PC-9 (cell line): ENCODE measurements at regions not wholly inside any gene's neighbourhood (a gene's known extent, or its start where the extent isn't known, plus 50 kb on each side); places are given as distances from the start of the nearest gene placed in this dataset.
A peak's percentile ranks its signal among the peaks of the same experiment; 100 is the strongest.

Source experiments
- BruUV-seq: library from RNA; stranded (reverse); fragments of 400-500 nt; replicated peaks from 2 replicates; lab custom pipeline; 2021; lab: Mats Ljungman, UMichigan
- CTCF ChIA-PET: fragments of 300-600 bp; sonication (Branson Sonifier 250); formaldehyde crosslinking; loops from one replicate; lab custom pipeline; 2022; ENCODE audit warnings: antibody characterized with exemption; lab: Charles Lee
- POLR2A ChIA-PET: fragments of 300-600 bp; sonication (Branson Sonifier 250); formaldehyde crosslinking; loops from one replicate; lab custom pipeline; 2022; ENCODE audit warnings: antibody characterized with exemption; ENCODE audit not compliant: unreplicated experiment; lab: Charles Lee
- DNase-seq, 2 experiments: peaks; one replicate each; pipeline versions ENCODE4 v3.0.0 to v3.0.0-alpha.2; 2015 to 2022; ENCODE audit warnings: mixed read lengths in 1 of 2
- H2AFZ ChIP-seq: fragments of 200-600 bp; sonication (generic); 2 replicates; pipeline ENCODE4 v1.8.1; 2017; ENCODE audit warnings: antibody characterized with exemption
- H3F3A ChIP-seq: fragments of 200-600 bp; sonication (generic); 2 replicates; pipeline ENCODE4 v1.8.1; 2017; ENCODE audit warnings: antibody characterized with exemption, mild to moderate bottlenecking, low read depth; ENCODE audit not compliant: insufficient read depth
- H3K27ac ChIP-seq: fragments of 200-600 bp; sonication (generic); 2 replicates; pipeline ENCODE4 v1.6.1; 2016; ENCODE audit warnings: mixed run types
- H3K27me3 ChIP-seq: fragments of 200-600 bp; sonication (generic); 2 replicates; pipeline ENCODE4 v1.6.1; 2016; ENCODE audit warnings: low read depth, mixed run types; ENCODE audit not compliant: insufficient read depth
- H3K36me3 ChIP-seq: fragments of 200-600 bp; sonication (generic); 2 replicates; pipeline ENCODE4 v1.6.1; 2016; ENCODE audit warnings: low read depth, mixed run types
- H3K4me1 ChIP-seq: fragments of 200-600 bp; sonication (generic); replicated peaks from 2 replicates; pipeline ENCODE4 v1.6.1; 2016; ENCODE audit warnings: mixed run types; ENCODE audit not compliant: insufficient read depth
- H3K4me2 ChIP-seq: fragments of 200-600 bp; sonication (generic); 2 replicates; pipeline ENCODE4 v1.6.1; 2017; ENCODE audit warnings: mixed run types
- H3K4me3 ChIP-seq: fragments of 200-600 bp; sonication (generic); 2 replicates; pipeline ENCODE4 v1.6.1; 2016; ENCODE audit warnings: mixed run types
- H3K79me2 ChIP-seq: fragments of 200-600 bp; sonication (generic); 2 replicates; pipeline ENCODE4 v1.6.1; 2017; ENCODE audit warnings: low read depth, mixed run types
- H3K9me2 ChIP-seq: fragments of 200-600 bp; sonication (generic); 2 replicates; pipeline ENCODE4 v1.8.1; 2017; ENCODE audit warnings: mild to moderate bottlenecking; ENCODE audit not compliant: insufficient read depth
- H3K9me3 ChIP-seq: fragments of 200-600 bp; sonication (generic); 2 replicates; pipeline ENCODE4 v1.8.1; 2016; ENCODE audit warnings: low read depth; ENCODE audit not compliant: insufficient read depth
- H4K20me1 ChIP-seq: fragments of 200-600 bp; sonication (generic); 2 replicates; pipeline ENCODE4 v1.8.1; 2017; ENCODE audit not compliant: insufficient read depth
- CTCF ChIP-seq: fragments of 200-600 bp; sonication (generic); conservative IDR thresholded peaks from 2 replicates; pipeline ENCODE4 v1.6.1; 2017; ENCODE audit warnings: mixed run types, antibody characterized with exemption, mild to moderate bottlenecking, moderate library complexity
- EZH2 ChIP-seq: fragments of 200-600 bp; sonication (generic); IDR thresholded peaks from 2 replicates; pipeline ENCODE4 v1.8.0; 2017; ENCODE audit warnings: antibody characterized with exemption, low read depth
- intact Hi-C: fragments of 100-400 bp; cut with micrococcal nuclease; formaldehyde crosslinking; loops from one replicate; pipeline ENCODE4 v1.10.0; 2022; ENCODE audit not compliant: unreplicated experiment

GRCh38 chr5:26419987-26420386, 618.4 kb downstream of the CDH9 start:
- Histone ChIP-seq H3K9me2 (no peaks in the 10 kb centered on the region), H3K79me2 (no peaks in the 10 kb centered on the region), H2AFZ (no peak overlapping the region), H3K9me3 (no peaks in the 10 kb centered on the region), H3K4me2 (no peak overlapping the region), H3K27me3 (no peaks in the 10 kb centered on the region), H3K36me3 (no peaks in the 10 kb centered on the region), H3K4me1 (no peaks in the 10 kb centered on the region), H3K4me3 (no peak overlapping the region), H4K20me1 (no peaks in the 10 kb centered on the region), H3K27ac (no peak overlapping the region), H3F3A (no peaks in the 10 kb centered on the region)
- intact Hi-C loops: no loop called here
- POLR2A ChIA-PET: no interaction called here
- CTCF ChIA-PET: no interaction called here
- DNase-seq: no peak
- no TSS peak for BruUV-seq
- TF ChIP-seq EZH2: no peak
- no peak for TF ChIP-seq CTCF

- Histone ChIP-seq H3K4me2 (no peak overlapping the region), H3K9me3 (no peaks in the 10 kb centered on the region), H3K27ac (no peak overlapping the region), H3F3A (no peaks in the 10 kb centered on the region), H3K79me2 (no peaks in the 10 kb centered on the region), H2AFZ (no peak overlapping the region), H4K20me1 (no peaks in the 10 kb centered on the region), H3K27me3 (no peaks in the 10 kb centered on the region), H3K4me1 (no peaks in the 10 kb centered on the region), H3K9me2 (no peaks in the 10 kb centered on the region), H3K36me3 (no peaks in the 10 kb centered on the region), H3K4me3 (no peak overlapping the region)
- DNase-seq: no peak
- CTCF ChIA-PET: no interaction called here
- no TSS peak for BruUV-seq
- no peak for TF ChIP-seq CTCF
- no peak for TF ChIP-seq EZH2
- POLR2A ChIA-PET: no interaction called here
- intact Hi-C loops: no loop called here
Measured at GRCh38 chr5:26416911-26417310, 621.5 kb downstream of the CDH9 start.

GRCh38 chr5:26415987-26416779, 622.2 kb downstream of the CDH9 start:
- intact Hi-C loops: no loop called here
- H3F3A ChIP-seq: no peaks in the 10 kb centered on the region
- no peaks in the 10 kb centered on the region for H3K27me3 ChIP-seq
- no TSS peak for BruUV-seq
- H3K36me3 ChIP-seq: no peaks in the 10 kb centered on the region
- no peaks in the 10 kb centered on the region for H3K9me3 ChIP-seq
- H3K27ac ChIP-seq: no peak overlapping the region
- CTCF ChIA-PET: no interaction called here
- DNase-seq: no peak
- POLR2A ChIA-PET: no interaction called here
- 0 out of 2 replicates have a peak overlapping the region, but pooled peaks have one; percentile 4 for H2AFZ ChIP-seq
- H4K20me1 ChIP-seq: no peaks in the 10 kb centered on the region
- no peaks in the 10 kb centered on the region for H3K4me1 ChIP-seq
- no peaks in the 10 kb centered on the region for H3K79me2 ChIP-seq
- H3K9me2 ChIP-seq: no peaks in the 10 kb centered on the region
- no peak for TF ChIP-seq CTCF
- no peak overlapping the region for H3K4me3 ChIP-seq
- no peak overlapping the region for H3K4me2 ChIP-seq
